Cardiac muscle cell (in vitro differentiated cells and primary cell): ENCODE measurements at regions not wholly inside any gene's neighbourhood (a gene's known extent, or its start where the extent isn't known, plus 50 kb on each side); places are given as distances from the start of the nearest gene placed in this dataset.

Experiments used
- DNase-seq, 2 donors: peaks; one replicate each; pipeline versions ENCODE4 v3.0.0 to v3.0.0-alpha.2; 2010 to 2017; ENCODE audit warnings: low read depth in 1 of 2, low spot score in 1 of 2
- H3K27ac ChIP-seq: fragments of 200-600 bp; sonication (generic); 2 replicates; pipeline ENCODE4 v1.5.1; 2016
- H3K27me3 ChIP-seq: fragments of 200-600 bp; sonication (generic); 2 replicates; pipeline ENCODE4 v1.6.0; 2016; ENCODE audit warnings: control low read depth
- H3K36me3 ChIP-seq: fragments of 200-600 bp; sonication (generic); 2 replicates; pipeline ENCODE4 v1.5.1; 2016; ENCODE audit warnings: control low read depth
- H3K4me1 ChIP-seq: fragments of 200-600 bp; sonication (generic); 2 replicates; pipeline ENCODE4 v1.8.1; 2017; ENCODE audit warnings: low read depth, mild to moderate bottlenecking, mixed run types
- H3K4me3 ChIP-seq: fragments of 200-600 bp; sonication (generic); 2 replicates; pipeline ENCODE4 v1.5.1; 2016; ENCODE audit warnings: mild to moderate bottlenecking
- H3K9me3 ChIP-seq: fragments of 200-600 bp; sonication (generic); 2 replicates; pipeline ENCODE4 v1.5.1; 2017; ENCODE audit warnings: low read depth, mild to moderate bottlenecking, control low read depth
- CTCF ChIP-seq: IDR thresholded peaks from 2 replicates; pipeline ENCODE4 v1.5.1; 2012; ENCODE audit warnings: low read depth, mild to moderate bottlenecking, low read length

DNA sequence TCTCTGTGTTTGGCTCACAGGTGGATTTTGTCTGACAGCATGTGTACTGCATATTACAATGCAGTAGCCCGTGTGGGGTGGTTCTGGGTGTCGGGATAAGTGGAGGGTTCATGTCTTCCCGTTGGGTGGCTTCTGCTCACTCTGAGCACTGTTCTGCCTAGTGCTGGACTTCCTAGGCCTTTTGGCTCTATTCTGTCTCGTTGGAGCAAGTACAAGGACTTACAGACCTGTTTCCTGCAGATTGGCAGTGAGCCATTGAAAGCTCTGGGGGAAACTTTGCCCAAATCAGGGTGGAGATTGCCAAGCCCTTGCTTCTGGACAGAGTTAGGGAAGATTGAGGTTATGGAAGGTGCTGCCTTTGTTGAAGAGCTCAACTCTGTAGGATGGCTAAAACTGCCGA is 91.1 kb upstream of the SLC4A4 start:
- no peak for DNase-seq

DNA sequence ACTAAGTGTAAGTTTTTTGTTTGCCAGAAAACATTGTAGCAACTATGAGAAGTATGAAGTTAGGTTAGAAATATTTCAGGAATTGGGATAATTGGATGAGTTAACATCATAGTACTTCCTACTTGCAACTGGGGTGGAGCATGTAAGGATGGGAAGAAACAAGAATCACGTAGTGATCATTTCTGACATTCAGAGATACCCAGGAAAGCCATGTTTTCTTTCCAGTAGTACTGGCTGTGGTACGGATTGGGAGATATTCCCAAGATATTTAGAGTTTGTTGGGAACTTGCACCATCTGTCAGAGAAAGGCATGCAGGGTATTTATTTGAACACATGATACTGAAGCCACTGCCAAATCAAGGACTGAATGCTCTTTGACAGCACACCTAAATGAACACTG is 87.6 kb upstream of the SLC4A4 start:
- H3K4me1 ChIP-seq: no peaks in the 10 kb centered on the region
- no peak for TF ChIP-seq CTCF
- DNase-seq: no peak
- H3K9me3 ChIP-seq: no peaks in the 10 kb centered on the region
- no peaks in the 10 kb centered on the region for H3K27me3 ChIP-seq
- H3K4me3 ChIP-seq: no peak overlapping the region
- no peak overlapping the region for H3K27ac ChIP-seq
- no peaks in the 10 kb centered on the region for H3K36me3 ChIP-seq

More for the DNA sequence above, 91.1 kb upstream of the SLC4A4 start:
- H3K9me3 ChIP-seq: no peaks in the 10 kb centered on the region
- H3K27ac ChIP-seq: no peak overlapping the region
- no peaks in the 10 kb centered on the region for H3K27me3 ChIP-seq
- no peaks in the 10 kb centered on the region for H3K36me3 ChIP-seq
- no peak overlapping the region for H3K4me3 ChIP-seq
- no peak for TF ChIP-seq CTCF
- no peaks in the 10 kb centered on the region for H3K4me1 ChIP-seq

- no peaks in the 10 kb centered on the region for H3K4me1 ChIP-seq
- H3K27me3 ChIP-seq: no peaks in the 10 kb centered on the region
- no peak for TF ChIP-seq CTCF
- DNase-seq: no peak
- no peak overlapping the region for H3K4me3 ChIP-seq
- no peaks in the 10 kb centered on the region for H3K9me3 ChIP-seq
- no peak overlapping the region for H3K27ac ChIP-seq
- H3K36me3 ChIP-seq: no peaks in the 10 kb centered on the region
Observed at GRCh38 chr4:71253545-71253944, 85.3 kb upstream of the SLC4A4 start.

- H3K4me1 ChIP-seq: no peaks in the 10 kb centered on the region
- no peak for DNase-seq
- H3K27ac ChIP-seq: no peak overlapping the region
- no peaks in the 10 kb centered on the region for H3K27me3 ChIP-seq
- no peaks in the 10 kb centered on the region for H3K36me3 ChIP-seq
- no peak overlapping the region for H3K4me3 ChIP-seq
- TF ChIP-seq CTCF: no peak
- no peaks in the 10 kb centered on the region for H3K9me3 ChIP-seq
Observed at GRCh38 chr4:71254451-71255012, 84.3 kb upstream of the SLC4A4 start.

GRCh38 chr4:71255976-71256375 is 82.8 kb upstream of the SLC4A4 start:
- no peak for DNase-seq
- H3K4me3 ChIP-seq: no peak overlapping the region

More at GRCh38 chr4:71255976-71256375, 82.8 kb upstream of the SLC4A4 start:
- no peaks in the 10 kb centered on the region for H3K36me3 ChIP-seq
- no peak for TF ChIP-seq CTCF
- no peaks in the 10 kb centered on the region for H3K9me3 ChIP-seq
- peaks cover 7% of the 10 kb centered on the region for H3K4me1 ChIP-seq
- no peak overlapping the region for H3K27ac ChIP-seq
- no peaks in the 10 kb centered on the region for H3K27me3 ChIP-seq
